ENCODE measurements at regions not wholly inside any gene's neighbourhood (a gene's known extent, or its start where the extent isn't known, plus 50 kb on each side); places are given as distances from the start of the nearest gene placed in this dataset.
A peak's percentile ranks its signal among the peaks of the same experiment; 100 is the strongest.

DNA sequence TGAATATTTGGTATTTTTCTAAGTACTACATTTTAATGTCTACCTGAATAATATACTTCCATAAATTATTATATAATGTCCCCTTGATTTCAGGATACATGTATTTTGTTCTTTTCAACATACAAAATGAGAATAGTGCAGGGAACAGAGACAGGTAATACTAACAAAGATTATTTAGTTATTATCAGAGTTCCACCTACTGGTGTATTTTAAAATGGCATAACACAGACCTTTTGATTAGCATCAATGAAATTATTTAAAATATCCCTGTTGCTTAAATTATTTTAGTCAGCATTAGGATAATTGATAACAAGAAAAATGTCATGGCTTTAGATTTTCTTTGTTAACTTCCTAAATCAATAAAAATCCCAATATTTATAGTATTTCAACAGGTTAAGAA lies 184.0 kb downstream of the PRDM13 start:
- no peak for TF ChIP-seq EZH2 (IDR thresholded peaks at IDR 0.05; ENCODE audit: borderline replicate concordance, low read length)
- TF ChIP-seq, protein P1, sequence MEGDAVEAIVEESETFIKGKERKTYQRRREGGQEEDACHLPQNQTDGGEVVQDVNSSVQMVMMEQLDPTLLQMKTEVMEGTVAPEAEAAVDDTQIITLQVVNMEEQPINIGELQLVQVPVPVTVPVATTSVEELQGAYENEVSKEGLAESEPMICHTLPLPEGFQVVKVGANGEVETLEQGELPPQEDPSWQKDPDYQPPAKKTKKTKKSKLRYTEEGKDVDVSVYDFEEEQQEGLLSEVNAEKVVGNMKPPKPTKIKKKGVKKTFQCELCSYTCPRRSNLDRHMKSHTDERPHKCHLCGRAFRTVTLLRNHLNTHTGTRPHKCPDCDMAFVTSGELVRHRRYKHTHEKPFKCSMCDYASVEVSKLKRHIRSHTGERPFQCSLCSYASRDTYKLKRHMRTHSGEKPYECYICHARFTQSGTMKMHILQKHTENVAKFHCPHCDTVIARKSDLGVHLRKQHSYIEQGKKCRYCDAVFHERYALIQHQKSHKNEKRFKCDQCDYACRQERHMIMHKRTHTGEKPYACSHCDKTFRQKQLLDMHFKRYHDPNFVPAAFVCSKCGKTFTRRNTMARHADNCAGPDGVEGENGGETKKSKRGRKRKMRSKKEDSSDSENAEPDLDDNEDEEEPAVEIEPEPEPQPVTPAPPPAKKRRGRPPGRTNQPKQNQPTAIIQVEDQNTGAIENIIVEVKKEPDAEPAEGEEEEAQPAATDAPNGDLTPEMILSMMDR (conservative IDR thresholded peaks at IDR 0.05 in 1 of 2, IDR thresholded peaks at IDR 0.05 in 1 of 2; ENCODE audit: extremely low read depth in 1 of 2, insufficient read depth in 1 of 2, low read depth in 1 of 2, low read length in 2 of 2) = peak in 1 of 2 donors; percentile 33

All from mammary epithelial cell (primary cell).